GM18511 (cell line): ENCODE measurements at regions not wholly inside any gene's neighbourhood (a gene's known extent, or its start where the extent isn't known, plus 50 kb on each side); places are given as distances from the start of the nearest gene placed in this dataset.
"Not testable (repeated sequence)": the region's sequence is repeated elsewhere in the genome, so short reads cannot be mapped to it uniquely, and the experiment has no call there.

Source experiments
- ATAC-seq: cut with Tn5 transposase; IDR thresholded peaks from one replicate; pipeline ENCODE4 v1.9.1; 2021; ENCODE audit warnings: mild to moderate bottlenecking, moderate library complexity; ENCODE audit not compliant: unreplicated experiment

GRCh38 chr5:143635146-143635752 lies 176.7 kb upstream of the HMHB1 start:
- ATAC-seq = no peak

- no peak for ATAC-seq
Observed at GRCh38 chr5:143634689-143635088, 177.3 kb upstream of the HMHB1 start.

DNA sequence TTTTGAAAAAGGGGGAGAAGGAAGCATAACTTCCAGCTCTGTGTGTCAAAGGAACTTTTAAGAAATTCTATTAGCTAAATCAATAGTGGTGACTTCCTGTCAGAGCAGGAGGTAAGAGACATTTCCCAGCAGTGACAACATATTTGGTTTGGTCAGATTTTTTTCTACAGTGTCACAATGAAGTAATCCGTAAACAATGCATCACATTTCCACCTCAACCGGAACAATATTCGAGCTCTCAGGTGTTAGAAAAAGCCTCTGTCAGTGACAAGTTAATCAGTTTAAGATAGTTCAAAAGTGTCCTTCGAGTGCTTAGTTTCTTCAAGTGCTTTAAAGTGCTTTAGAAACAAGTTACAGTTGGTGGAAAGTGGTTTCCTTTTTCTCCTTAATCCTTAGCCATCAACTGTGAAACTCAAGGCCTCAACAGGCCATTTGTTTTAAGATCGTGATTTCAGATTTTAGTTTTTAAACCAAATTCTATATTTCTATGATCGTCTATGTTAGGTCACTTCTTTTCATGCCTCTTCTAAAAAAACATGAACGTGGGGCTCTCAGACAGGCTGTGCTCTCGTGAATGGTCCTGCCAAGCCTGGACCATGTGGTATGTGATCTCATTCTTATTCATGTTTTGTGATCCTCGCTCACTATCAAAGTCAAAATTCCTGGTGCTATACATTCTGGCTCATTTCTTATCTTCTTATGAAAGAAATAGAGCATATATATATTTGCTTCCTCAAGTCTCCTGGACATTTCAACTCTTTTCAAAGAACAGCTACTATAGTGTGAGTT lies 181.9 kb upstream of the HMHB1 start:
- ATAC-seq = no peak

DNA sequence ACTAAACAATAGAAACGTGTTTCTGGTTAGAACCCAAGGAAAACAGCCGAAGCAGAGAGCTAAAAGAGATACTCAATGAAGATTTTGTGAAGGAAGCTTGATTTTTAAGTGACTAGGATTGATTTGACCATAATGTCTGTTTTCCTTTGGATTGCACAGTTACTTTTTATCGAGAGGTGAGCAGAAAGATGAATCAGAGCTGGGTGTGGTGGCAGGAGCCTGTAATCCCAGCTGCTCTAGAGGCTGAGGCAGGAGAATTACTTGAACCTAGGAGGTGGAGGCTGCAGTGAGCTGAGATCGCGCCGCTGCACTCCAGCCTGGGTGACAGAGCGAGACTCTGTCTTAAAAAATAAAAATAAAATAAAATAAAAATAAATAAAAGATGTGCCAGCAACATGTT lies 186.9 kb upstream of the HMHB1 start:
- ATAC-seq = not testable (repeated sequence)

GRCh38 chr5:143624465-143624864 lies 187.5 kb upstream of the HMHB1 start:
- ATAC-seq = no peak

- no peak for ATAC-seq
Observed at GRCh38 chr5:143619040-143619439, 192.9 kb upstream of the HMHB1 start.

DNA sequence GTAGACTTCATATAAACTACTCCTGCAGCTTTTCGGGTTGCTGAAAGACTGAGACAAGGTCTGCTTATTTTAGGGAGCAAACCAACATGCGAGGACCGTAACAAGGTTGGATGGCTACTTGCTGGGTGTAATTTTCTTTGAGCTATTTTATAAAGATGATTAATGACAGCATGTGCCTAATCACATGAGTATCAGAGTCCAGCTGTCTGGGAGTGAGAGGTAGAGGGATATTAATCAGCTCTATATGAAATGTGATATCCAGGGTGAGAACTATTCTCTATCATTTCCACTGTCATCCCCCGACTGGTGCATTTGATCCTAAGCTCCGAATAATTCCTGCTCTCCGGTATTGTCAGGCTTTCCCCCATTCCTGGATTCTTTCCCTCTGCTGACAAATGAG lies 193.8 kb upstream of the HMHB1 start:
- ATAC-seq = no peak

DNA sequence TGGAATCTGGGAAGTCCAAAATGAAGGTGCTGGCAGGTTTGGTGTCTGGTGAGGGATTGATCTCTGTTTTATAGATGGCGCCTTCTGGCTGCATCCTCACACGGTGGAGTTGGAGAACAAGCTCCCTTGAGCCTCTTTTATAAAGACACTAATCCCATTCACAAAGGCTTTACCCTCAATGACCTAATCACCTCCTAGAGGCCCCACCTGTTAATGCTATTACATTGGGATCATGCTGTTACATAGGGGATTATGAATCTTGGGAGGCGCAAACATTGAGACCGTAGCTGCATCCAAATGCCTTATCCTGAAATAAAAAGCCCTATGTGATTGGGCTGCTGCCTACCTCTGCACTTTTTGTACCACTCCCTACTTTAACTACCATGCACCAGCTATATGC lies 197.1 kb upstream of the HMHB1 start:
- no peak for ATAC-seq

- ATAC-seq = no peak
Observed at GRCh38 chr5:143613329-143613728, 198.6 kb upstream of the HMHB1 start.

DNA sequence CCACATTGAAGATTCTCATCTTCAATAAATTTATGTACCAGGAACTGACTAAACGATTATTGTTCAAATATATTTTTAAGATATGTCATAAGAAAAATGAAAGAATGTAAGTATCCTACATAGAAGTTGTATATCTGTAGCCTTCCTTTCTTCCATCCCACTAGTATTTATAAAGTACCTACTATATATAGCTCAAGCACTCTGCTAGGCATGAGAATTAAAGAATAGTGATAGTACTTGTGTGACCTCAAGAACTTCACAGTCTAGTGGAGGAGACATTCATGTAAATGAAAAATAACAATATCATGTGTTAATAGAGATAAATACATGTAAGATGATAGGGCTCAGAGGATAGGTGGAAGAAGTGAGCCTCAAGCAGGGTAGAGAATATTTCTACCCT lies 201.0 kb upstream of the HMHB1 start:
- no peak for ATAC-seq

GRCh38 chr5:143606043-143606752 lies 202.7 kb upstream of the NR3C1 start:
- ATAC-seq = peak; percentile 84

DNA sequence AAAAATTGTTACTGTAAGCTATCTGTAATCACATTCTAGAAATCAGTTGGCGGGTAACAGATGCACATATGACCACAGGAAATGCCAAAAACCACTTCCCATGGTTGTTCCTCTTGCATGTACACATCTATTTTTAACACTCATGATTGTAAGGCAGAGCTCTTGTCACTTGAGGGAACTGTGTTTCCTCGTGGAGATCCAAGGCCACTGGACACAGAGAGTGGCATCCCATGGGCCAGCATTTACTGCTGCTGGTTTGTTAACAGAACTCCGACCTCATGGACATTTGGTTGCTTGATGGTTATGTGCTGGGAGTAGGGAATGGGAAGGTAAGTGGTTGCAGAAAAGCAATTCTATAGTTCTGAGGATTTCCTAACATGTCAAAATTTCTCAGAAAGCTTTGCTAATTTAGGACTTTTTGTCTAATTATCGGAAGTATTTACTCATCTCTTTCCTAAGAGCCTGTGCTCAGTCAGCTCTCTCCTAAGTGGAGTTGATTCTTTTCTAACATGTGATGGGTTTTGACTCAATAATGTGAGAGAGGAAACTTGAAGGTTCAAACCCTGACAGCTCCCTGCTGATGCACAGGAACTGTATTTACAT lies 202.0 kb upstream of the NR3C1 start:
- peak; percentile 73 for ATAC-seq

DNA sequence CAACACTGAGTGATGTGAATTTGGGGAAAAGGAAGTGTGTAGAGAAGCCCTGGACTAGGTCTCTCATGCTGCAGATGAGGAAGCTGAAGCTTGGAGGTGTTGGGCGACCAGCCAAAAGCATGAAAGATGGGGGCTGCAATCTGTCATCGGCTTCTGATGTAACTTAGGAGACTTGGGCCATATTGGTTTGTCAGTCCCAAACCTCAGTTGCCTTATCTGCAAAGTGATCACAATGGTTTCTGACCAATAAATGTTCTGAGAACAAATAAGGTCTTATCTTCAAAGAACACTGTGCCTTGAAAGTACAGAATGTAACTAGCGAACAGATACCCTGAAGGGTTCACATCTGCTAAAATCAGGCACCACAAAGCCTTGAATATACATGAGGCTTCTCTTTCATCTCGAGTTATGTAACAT lies 198.4 kb upstream of the NR3C1 start:
- no peak for ATAC-seq

DNA sequence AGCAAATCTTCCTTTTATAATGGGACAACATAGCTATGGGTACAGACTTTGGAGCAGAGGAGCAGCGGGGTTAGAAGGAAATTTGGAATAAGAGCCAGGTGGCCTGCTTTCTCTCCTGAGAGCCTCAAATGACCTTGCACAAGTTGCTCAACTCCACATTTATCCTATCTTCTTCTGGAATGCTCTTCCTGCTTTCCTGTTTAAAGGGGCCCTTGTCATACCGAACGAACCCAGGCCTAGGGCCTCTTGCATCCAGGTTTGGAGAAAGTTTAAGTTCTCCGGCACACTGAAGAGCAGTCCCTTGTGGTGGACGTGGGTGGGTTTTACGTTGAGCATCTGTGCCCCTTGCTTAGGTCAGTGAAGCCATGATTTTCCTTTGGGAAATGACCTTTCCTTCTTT lies 197.9 kb upstream of the NR3C1 start:
- no peak for ATAC-seq

DNA sequence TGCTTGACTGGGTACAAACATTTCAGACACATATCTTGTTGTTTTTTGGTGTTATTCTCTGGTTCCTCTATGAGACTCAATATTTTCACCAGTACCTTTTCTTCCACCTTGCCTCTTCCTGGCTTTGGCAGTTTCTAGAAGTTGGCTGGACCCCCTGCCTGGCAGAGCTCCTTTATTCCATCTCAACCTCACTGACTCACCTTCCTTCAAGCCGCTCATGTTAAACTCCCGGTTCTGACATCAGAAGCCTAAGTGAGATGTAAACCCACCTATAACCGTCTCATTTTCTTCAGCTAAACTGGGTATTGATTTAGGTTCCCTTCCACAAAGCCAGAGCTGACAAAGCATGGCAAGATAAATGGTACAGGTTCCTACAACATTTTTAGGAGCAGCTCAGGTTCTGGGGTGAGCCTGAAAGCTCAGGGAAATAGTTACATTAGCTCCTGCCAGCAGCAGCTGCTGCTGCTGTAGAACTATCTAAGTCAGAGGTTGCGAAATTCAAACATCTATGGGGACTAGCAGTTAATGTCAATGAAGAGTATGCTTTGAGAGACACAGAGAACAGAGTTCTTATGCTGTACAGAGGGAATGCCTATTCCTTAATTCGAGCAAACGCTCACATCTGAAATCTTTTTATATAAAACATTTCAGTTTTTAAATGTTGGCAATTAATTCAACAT lies 197.1 kb upstream of the NR3C1 start:
- ATAC-seq = no peak

- ATAC-seq = no peak
Observed at GRCh38 chr5:143599474-143599873, 196.0 kb upstream of the NR3C1 start.

DNA sequence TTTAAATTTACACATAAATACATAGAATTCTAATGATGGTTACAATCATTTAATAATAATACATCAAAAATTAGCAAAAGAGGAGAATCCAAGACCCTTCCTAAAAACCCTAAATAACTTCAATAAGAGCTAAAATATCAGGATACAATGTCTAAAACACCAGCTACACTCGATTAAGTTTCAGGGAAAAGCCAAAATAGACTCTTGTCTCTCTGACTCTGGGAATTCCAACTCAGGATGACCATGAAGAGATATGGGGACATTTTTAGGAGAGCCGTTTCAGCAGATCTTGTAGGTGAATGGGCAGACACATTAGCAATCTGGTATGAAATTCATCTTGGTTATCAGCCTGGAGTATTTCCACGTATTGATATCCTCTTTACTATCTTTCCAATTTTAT lies 193.3 kb upstream of the NR3C1 start:
- ATAC-seq = no peak

DNA sequence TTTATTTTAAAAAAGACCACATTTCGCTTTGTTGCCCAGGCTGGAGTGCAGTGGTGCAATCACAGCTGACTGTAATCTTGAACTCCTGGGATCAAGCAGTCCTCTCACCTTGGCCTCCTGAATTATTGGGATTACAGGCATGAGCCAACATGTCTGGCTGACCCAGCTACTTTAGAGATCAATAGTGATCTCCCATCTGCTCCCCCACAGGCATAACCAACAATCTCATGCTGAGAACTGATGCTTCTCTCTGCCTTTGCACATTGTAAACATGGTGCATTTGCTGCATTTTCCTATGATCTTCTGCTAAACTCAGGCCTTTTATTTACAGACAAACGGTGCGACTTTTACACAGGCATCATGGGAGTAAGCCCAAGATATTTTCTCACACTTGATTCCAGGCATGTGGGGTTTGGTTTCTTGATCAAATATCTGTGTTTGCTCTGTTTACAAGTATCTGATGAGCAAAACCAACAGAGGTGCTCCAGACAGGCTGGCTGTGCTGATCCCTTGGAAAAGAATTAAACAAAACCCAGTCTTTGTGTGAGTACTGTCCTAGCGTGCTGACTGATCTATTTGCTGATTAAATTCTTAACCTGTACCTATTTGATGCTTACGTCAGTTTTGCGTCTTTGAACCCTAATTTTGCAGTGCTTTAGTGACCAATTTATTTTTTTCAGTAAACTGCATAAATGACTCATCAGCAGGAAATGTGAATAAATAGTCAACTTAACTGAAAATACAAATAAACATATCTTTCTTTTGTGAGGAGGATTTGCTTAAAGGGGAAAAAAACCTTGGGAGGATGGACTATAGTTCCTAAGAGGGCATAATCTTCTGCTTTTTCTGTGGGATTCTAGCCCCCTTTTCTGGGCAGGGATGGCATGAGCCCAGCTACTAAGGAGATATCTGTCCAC lies 191.7 kb upstream of the NR3C1 start:
- peak; percentile 38 for ATAC-seq

DNA sequence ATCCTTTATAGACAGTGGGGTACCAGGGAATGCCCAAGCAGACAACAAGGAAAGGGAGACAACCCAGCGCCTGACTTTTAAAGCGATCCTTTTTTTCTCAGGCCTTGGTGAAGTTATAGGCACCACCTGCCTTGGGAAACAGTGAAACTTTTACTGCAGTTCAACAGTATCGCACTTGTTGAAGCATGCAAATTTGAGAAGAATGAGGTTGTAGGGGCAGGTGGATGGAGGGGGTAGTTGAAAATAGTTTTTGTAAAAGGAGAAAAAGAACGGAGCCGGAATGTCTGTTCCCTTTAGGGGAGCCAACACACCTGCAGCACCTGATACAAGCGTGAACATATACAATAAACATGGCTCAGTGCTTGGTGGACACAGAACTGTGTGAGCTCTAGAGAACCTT lies 190.2 kb upstream of the NR3C1 start:
- ATAC-seq = no peak

DNA sequence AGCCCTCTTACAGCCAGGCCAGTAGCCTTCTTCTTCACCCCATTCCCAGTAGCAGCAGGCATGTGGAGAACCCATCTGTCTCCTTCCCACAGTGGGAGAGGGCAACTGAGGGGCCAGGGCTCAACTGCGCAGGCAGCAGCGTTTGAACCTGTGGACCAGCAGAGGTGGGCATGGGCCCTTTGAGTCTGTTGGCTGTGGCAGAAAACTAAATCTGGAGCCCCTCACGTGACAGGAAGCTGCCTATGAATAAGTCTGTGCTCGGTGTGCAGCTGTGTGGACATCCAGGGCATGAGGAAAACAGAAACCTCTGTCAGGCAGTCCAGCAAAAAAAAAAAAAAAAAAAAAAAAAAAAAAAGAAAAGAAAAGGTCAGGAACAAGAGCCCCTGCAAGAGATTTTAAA lies 189.2 kb upstream of the NR3C1 start:
- ATAC-seq = peak; percentile 80
